Fibroblast of peridontal ligament (primary cell): ENCODE measurements at regions not wholly inside any gene's neighbourhood (a gene's known extent, or its start where the extent isn't known, plus 50 kb on each side); places are given as distances from the start of the nearest gene placed in this dataset.

ENCODE experiments used
- DNase-seq: peaks from one replicate; pipeline ENCODE4 v3.0.0-alpha.2; 2010; ENCODE audit errors: extremely low read depth

DNA sequence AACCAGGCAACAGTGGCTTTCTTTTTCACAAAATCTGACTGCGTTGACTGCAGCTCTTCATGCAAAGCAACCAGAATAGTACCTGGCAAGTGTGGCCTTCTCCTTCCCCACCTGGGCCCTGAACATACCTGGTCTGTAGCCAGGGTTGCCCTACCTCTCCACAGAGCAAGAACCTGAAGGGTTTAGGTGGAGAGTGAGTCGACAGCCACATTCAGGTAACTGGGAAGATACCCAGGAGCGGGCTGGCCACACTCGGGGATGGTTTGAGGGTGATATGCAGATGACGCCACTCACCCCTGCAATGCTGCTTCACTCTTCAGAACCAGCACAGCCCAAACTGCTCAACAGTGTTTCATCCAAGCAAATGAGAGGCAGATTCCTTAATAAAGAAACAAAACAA lies 117.3 kb downstream of the TTC32 start:
- DNase-seq, result no peak

DNA sequence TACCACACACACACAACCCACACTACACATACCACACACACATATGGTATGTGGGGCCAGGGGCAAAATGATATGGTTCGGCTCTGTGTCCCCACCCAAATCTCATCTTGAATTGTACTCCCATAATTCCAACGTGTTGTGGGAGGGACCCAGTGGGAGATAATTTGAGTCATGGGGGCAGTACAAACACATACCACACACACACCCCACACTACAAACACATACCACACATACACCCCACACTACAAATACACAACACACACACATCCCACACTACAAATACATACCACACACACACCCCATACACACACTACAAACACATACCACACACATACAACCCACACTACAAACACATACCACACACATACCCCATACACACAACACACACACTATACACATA lies 117.8 kb downstream of the TTC32 start:
- DNase-seq, result no peak

DNA sequence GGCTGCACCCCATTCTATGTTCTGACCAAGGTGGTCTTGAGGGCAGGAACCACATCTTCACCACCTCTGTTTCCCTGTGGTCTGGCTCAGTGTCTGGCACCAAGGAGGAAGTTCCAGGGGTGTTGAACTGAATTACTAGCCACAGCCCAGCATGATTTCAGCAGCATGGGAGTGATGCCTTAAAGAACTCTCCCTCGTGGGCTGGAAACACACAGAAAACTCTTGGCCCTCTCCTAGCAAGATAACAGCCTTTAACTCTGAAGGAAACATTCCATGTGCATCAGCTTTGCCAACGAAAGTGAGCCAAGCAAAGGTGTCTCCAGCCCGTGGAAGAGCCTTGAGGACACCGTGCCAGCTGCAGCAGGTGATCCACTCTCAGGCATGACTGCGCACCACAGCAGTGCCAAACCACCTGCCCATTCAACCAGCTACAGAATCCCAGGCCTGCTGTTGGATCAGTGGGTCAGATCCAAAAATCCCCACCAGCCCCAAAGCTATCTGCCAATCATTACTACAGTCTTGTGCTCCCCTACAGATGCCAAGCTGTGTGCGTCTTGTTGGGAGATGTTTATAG lies 124.8 kb downstream of the TTC32 start:
- DNase-seq, result no peak

DNA sequence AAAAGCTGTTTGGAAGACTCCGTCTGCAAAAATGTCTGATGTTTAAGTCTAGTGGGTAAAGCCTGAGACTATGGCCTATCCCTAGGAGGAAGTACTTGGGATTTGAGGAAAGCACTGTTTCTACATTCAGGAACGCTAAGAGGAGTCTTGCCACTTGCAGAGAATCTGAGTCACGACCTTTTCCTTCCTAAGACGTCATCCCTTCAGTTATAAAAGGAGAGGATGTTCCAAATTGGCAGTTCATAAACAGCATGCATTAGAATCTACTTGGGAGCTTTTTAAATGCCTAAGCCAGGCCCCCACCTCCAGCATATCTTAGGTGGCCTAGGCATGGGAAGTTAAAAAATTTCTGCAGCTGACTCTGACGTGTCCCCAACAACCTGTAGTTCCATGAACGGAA lies 125.9 kb downstream of the TTC32 start:
- peak; percentile 27 for DNase-seq

- no peak for DNase-seq
Observed at GRCh38 chr2:19775315-19775714, 126.5 kb downstream of the TTC32 start.

DNA sequence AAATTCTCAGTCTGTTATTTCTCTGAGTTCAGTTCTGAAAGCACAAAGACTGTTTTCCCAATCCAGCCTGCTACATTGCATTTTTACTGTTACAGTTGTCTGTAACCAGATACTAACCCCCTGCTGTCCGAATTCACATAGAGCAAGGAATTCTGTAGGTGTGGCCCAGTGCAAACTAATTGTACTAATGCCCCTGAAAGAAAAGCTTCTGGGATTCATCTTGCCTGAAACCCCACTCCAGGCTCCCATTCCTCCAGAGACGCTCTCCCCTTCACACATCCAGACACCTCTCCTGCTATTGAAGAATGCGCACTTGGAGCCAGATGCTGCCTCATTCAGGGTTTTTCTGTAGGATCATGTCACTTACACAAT lies 127.0 kb downstream of the TTC32 start:
- DNase-seq, result no peak

DNA sequence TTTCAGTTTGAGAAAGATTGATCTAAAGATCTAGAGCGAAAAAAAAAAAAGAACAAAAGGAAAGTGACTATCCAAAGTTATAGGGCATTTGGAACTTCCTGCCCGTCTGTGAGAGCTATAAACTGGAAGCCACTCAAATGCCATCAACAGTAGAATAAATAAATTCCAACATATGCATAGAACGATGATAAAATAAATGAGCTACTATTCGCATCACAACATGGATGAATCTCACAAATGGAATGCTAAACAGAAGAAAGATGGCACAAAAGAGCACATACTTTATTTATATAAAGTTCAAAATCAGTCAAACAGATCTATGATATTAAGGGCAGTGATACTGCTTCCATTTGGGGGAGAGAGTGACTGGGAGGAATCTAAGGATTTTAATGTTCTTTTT lies 128.8 kb downstream of the TTC32 start:
- DNase-seq, result no peak

GRCh38 chr2:19769513-19769912 lies 132.3 kb downstream of the TTC32 start:
- peak; percentile 26 for DNase-seq

GRCh38 chr2:19767899-19768298 lies 133.9 kb downstream of the TTC32 start:
- DNase-seq, result peak; percentile 30

DNA sequence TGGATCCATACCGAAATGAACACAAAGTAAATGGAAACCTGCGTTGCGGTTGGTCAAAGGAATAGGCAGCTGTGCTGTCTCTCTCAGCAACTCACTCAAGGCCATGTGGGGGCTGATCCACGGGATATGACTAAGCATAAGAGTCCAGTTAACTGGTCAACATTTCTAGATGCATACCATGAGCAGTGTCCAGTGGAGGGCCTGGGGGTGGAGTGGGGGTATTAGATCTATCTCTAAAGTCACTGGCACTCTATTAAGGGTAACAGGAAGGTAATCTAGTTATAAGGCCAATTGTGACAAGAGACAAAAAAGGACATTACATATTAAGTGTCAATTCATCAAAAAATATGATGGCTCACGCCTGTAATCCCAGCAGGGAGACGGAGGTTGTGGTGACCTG lies 136.8 kb downstream of the TTC32 start:
- no peak for DNase-seq

GRCh38 chr2:19763731-19764130 lies 138.1 kb downstream of the TTC32 start:
- DNase-seq, result no peak

DNA sequence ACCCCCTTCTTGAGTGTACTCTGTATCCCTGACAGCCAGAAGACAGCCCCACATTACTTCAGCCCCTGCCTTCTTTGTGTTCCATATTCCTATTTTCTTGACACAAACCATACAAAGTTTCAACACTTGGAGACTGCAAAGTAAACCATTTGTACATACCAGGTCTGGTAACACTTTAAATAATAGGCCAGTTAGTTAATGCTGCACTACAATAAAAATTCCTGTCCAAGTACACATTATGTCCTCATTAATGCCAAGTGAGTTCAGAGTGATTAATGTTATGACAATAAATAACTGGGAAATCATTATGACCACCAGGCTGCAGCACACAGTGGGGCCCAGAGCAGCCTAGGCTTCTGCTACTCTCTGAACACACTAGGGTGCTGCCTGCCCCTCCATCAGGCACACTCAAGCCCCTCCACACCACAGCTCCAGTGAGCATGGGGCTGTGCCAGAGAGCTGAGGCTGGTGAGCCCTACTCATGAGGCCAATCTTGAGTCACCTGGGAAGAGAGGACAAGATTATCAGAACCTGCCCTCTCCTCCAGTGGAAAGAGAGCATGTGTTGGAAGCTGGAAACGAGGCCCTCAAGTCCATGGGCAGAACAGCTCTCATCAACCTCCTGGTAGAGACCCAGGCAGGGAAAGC lies 138.7 kb downstream of the TTC32 start:
- DNase-seq, result no peak

GRCh38 chr2:19762142-19762541 lies 139.6 kb downstream of the TTC32 start:
- DNase-seq, result no peak

DNA sequence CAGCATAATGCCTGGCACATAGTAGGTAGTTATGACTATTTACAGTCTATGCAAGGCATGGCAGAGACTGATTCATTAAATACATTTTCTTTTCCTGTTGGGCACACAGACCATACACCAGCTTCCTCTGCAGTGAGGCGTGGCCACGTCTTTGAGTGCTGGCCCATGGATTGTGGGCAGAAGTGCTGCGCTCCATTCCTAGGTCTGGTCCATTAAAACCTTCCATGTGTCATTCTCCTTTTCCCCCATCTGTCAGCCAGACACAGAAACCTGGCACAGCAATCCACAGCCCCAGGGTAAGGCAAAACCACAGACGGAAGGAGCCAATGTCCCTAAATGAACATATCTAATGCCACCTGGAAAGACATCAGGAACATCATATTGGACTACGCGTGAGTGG lies 141.9 kb downstream of the TTC32 start:
- no peak for DNase-seq

- no peak for DNase-seq
Observed at GRCh38 chr2:19758658-19759057, 143.1 kb downstream of the TTC32 start.

DNA sequence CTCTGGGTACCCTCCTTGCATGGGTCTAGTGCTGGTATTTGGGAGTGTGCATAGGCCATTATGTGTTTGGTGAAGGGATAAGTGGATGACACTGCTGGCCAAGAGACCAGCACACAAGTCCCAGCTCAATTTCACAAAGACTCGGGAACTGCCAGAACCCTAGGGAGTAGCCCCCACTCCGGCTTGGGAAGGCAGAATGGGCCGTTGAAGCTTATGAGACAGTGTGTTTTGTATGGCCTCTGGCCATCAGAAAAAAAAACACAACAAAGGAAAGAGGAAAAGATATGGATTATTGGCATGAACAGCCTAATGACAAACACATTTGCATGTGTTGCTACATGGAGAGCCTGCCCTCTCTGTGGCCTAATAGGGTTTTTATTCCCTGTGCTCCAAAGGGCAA lies 144.2 kb downstream of the TTC32 start:
- no peak for DNase-seq

DNA sequence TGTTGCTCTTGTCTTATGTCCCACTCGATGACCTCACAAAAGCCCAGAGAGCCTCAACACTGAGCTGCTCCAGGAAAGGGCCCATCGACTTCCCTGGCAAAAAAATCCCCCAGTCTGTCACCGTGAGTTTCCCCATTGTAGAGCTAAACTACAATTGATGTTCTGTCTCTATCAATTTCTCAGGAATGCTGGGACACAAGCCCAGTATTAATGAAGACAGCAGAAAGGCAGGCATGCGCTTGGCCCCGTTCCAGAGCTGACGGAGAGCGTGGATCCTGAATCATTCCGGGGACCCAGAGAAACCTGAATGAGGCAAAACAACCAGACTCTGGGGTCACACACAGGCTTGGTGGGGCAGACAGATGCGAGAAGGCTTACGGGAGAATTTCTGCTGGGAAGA lies 146.9 kb downstream of the TTC32 start:
- DNase-seq, result no peak

DNA sequence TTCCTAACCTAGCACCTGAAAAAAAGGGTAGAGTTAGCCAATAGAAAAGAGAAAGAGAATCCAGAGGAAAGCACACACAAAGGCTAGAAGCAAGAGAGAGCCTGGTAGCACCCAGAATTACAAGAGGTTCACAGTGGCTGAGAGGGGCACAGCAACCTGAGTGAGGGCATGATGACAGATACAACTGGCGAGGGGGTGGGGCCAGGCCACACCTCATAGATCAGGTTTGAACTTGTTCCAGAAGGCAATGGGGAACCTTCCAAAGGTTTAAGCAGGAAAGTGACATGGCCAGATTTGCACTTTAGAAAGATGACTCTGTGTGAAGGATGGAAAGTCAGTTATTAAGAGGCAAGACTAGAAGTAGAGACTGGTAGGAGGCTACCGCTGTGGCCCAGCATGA lies 148.0 kb downstream of the TTC32 start:
- DNase-seq, result no peak

DNA sequence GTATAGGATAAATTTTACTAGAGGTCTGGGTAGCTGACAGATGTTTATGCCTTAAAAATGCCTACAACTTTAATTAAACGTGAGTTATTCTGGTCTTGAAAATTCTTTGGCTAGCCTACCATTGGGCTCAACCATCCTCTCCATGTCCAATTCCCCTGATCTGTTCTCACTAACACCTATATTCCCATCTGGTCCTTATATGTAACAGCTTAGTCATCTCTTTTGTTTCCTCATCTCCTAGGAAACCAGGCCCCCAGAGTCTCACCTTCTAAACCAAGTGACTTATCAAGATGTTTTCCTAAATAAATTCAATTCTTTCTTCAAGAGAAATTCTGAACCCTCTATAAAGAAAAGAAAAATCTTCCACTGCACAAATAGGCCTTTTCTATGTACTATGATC lies 148.5 kb downstream of the TTC32 start:
- no peak for DNase-seq

- DNase-seq, result no peak
Observed at GRCh38 chr2:19752500-19752899, 149.3 kb downstream of the TTC32 start.

DNA sequence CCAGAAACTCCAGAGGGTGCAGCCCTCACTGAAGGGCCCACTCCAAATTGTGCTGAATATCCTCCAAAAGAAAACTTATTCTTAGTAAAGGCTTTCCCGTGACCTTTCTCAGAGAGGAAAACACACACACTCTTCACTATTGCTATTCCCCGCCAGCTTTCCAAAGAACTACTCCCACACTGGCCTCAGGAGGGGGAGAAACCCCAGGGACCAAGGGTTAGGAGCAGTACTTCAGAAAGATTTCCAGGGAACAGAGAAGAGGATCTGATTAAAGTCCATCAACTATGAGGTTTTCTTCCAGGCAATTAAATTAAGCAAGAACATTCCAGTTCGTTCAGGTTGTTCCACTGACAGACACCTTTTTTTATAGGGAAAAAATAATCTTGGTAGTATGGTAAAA lies 150.2 kb downstream of the TTC32 start:
- DNase-seq, result no peak

DNA sequence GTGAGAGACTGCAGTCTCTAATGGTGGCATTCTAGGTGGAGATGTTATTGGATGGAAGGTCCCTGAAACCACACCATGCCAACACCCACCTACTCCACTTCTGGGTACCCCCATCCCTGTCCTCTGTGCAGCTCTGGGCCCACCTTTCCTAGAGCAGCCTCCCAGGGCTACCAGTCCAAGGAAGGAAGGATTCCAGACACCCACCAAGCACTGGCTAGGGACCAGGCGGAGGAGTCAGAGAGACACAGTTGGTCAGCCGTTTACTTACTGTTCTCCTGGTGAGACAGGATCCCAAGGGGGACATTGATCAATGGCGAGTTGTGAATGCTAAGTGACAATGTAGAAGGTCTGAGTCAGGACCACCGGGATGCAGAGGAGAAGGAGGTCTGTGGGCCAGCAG lies 151.6 kb downstream of the TTC32 start:
- no peak for DNase-seq

GRCh38 chr2:19749507-19749836 lies 152.3 kb downstream of the TTC32 start:
- no peak for DNase-seq
